ENCODE measurements at regions not wholly inside any gene's neighbourhood (a gene's known extent, or its start where the extent isn't known, plus 50 kb on each side); places are given as distances from the start of the nearest gene placed in this dataset.

GRCh38 chr3:82194870-82195269, 433.4 kb upstream of the GBE1 start:
- no peaks in the 10 kb centered on the region for H3K4me1 ChIP-seq
- H3K27ac ChIP-seq, result no peak overlapping the region
- ATAC-seq, result no peak
- no peaks in the 10 kb centered on the region for H3K36me3 ChIP-seq
- 45 to 50% methylated on average over 2 of the region's 2 CpGs for WGBS, 2 donors (ENCODE audit: low coverage in 1 of 2)
- TF ChIP-seq POLR2A (IDR thresholded peaks at IDR 0.05) (no peak), EP300 (IDR thresholded peaks at IDR 0.05) (no peak), CTCF (IDR thresholded peaks at IDR 0.05) (no peak), POLR2AphosphoS5 (IDR thresholded peaks at IDR 0.05) (no peak)
- no peak overlapping the region for H3K4me3 ChIP-seq
- H3K9me3 ChIP-seq, result no peaks in the 10 kb centered on the region
- no peaks in the 10 kb centered on the region for H3K27me3 ChIP-seq

GRCh38 chr3:82186017-82186416, 424.6 kb upstream of the GBE1 start:
- WGBS, 2 donors (ENCODE audit: low coverage in 1 of 2), result 58 to 70% methylated on average over 5 to 7 of the region's 7 CpGs

GRCh38 chr3:82179291-82179690, 417.8 kb upstream of the GBE1 start:
- no peaks in the 10 kb centered on the region for H3K36me3 ChIP-seq
- H3K4me3 ChIP-seq, result no peak overlapping the region
- ATAC-seq, result no peak
- TF ChIP-seq POLR2AphosphoS5 (IDR thresholded peaks at IDR 0.05) (no peak), EP300 (IDR thresholded peaks at IDR 0.05) (no peak), CTCF (IDR thresholded peaks at IDR 0.05) (no peak), POLR2A (IDR thresholded peaks at IDR 0.05) (no peak)
- no peaks in the 10 kb centered on the region for H3K9me3 ChIP-seq
- WGBS, 2 donors (ENCODE audit: low coverage in 1 of 2), result 21 to 61% methylated on average over 3 of the region's 3 CpGs
- peaks cover 0 to 7% (median 0%) of the 10 kb centered on the region in 3 donors for H3K4me1 ChIP-seq
- H3K27me3 ChIP-seq, result no peaks in the 10 kb centered on the region
- no peak overlapping the region for H3K27ac ChIP-seq

More at GRCh38 chr3:82186017-82186416, 424.6 kb upstream of the GBE1 start:
- TF ChIP-seq POLR2A (IDR thresholded peaks at IDR 0.05) (no peak), EP300 (IDR thresholded peaks at IDR 0.05) (no peak), CTCF (IDR thresholded peaks at IDR 0.05) (no peak), POLR2AphosphoS5 (IDR thresholded peaks at IDR 0.05) (no peak)
- Histone ChIP-seq H3K4me3 (no peak overlapping the region), H3K9me3 (no peaks in the 10 kb centered on the region), H3K27me3 (no peaks in the 10 kb centered on the region), H3K4me1 (no peaks in the 10 kb centered on the region), H3K36me3 (no peaks in the 10 kb centered on the region), H3K27ac (no peak overlapping the region)
- ATAC-seq, result no peak

GRCh38 chr3:82178291-82178690, 416.8 kb upstream of the GBE1 start:
- Histone ChIP-seq H3K36me3 (no peaks in the 10 kb centered on the region), H3K27ac (no peak overlapping the region), H3K27me3 (no peaks in the 10 kb centered on the region), H3K4me3 (no peak overlapping the region), H3K4me1 (peaks cover 0 to 7% (median 0%) of the 10 kb centered on the region in 3 donors), H3K9me3 (no peaks in the 10 kb centered on the region)
- no peak for ATAC-seq
- TF ChIP-seq POLR2A (IDR thresholded peaks at IDR 0.05), result no peak
- TF ChIP-seq POLR2AphosphoS5 (IDR thresholded peaks at IDR 0.05), result no peak
- WGBS, 2 donors (ENCODE audit: low coverage in 1 of 2), result 81 to 88% methylated on average over 3 of the region's 3 CpGs

GRCh38 chr3:82177774-82178173, 416.3 kb upstream of the GBE1 start:
- TF ChIP-seq EP300 (IDR thresholded peaks at IDR 0.05), result no peak
- TF ChIP-seq POLR2A (IDR thresholded peaks at IDR 0.05), result no peak
- no peak for TF ChIP-seq POLR2AphosphoS5 (IDR thresholded peaks at IDR 0.05)
- TF ChIP-seq CTCF (IDR thresholded peaks at IDR 0.05), result no peak
- H3K36me3 ChIP-seq, result no peaks in the 10 kb centered on the region
- no peak overlapping the region for H3K27ac ChIP-seq
- no peak for ATAC-seq
- H3K9me3 ChIP-seq, result no peaks in the 10 kb centered on the region
- peaks cover 0 to 7% (median 0%) of the 10 kb centered on the region in 3 donors for H3K4me1 ChIP-seq
- H3K4me3 ChIP-seq, result no peak overlapping the region
- H3K27me3 ChIP-seq, result no peaks in the 10 kb centered on the region
